ENCODE measurements at regions not wholly inside any gene's neighbourhood (a gene's known extent, or its start where the extent isn't known, plus 50 kb on each side); places are given as distances from the start of the nearest gene placed in this dataset.

GRCh38 chr9:81108821-81109220 is 580.5 kb downstream of the TLE1 start:
- intact Hi-C loops (cut with DNase I) = no loop called here
- DNase-seq (ENCODE audit: low spot score) = no peak

GRCh38 chr9:81108391-81108790 is 581.0 kb downstream of the TLE1 start:
- DNase-seq (ENCODE audit: low spot score) = no peak
- intact Hi-C loops (cut with DNase I) = no loop called here

GRCh38 chr9:81103597-81104471 is 585.5 kb downstream of the TLE1 start:
- intact Hi-C loops (cut with DNase I) = no loop called here

GRCh38 chr9:81097131-81097847 is 592.1 kb downstream of the TLE1 start:
- DNase-seq (ENCODE audit: low spot score) = no peak
- intact Hi-C loops (cut with DNase I) = no loop called here

More at GRCh38 chr9:81103597-81104471, 585.5 kb downstream of the TLE1 start:
- no peak for DNase-seq (ENCODE audit: low spot score)

- no peak for DNase-seq (ENCODE audit: low spot score)
- intact Hi-C loops (cut with DNase I) = no loop called here
Observed at GRCh38 chr9:81096625-81097024, 592.7 kb downstream of the TLE1 start.

- no peak for DNase-seq (ENCODE audit: low spot score)
- intact Hi-C loops (cut with DNase I) = no loop called here
Observed at GRCh38 chr9:81092057-81092456, 597.3 kb downstream of the TLE1 start.

- intact Hi-C loops (cut with DNase I) = loop anchor here in 1 of 2 donors (10.0 kb wide), 1 partner anchor 296 kb away; no protein-coding TSS in a partner anchor
- no peak for DNase-seq (ENCODE audit: low spot score)
Observed at GRCh38 chr9:81088341-81088740, 601.0 kb downstream of the TLE1 start.

- intact Hi-C loops (cut with DNase I) = loop anchor here in 1 of 2 donors (10.0 kb wide), 1 partner anchor 298 kb away; no protein-coding TSS in a partner anchor
- no peak for DNase-seq (ENCODE audit: low spot score)
Observed at GRCh38 chr9:81086416-81086815, 602.9 kb downstream of the TLE1 start.

- intact Hi-C loops (cut with DNase I) = loop anchor here in 1 of 2 donors (10.0 kb wide), 1 partner anchor 301 kb away; no protein-coding TSS in a partner anchor
- DNase-seq (ENCODE audit: low spot score) = no peak
Observed at GRCh38 chr9:81083854-81084512, 605.4 kb downstream of the TLE1 start.

- intact Hi-C loops (cut with DNase I) = loop anchor here in 1 of 2 donors (10.0 kb wide), 1 partner anchor 302 kb away; no protein-coding TSS in a partner anchor
- no peak for DNase-seq (ENCODE audit: low spot score)
Observed at GRCh38 chr9:81083067-81083466, 606.3 kb downstream of the TLE1 start.

GRCh38 chr9:81082221-81082620 is 607.1 kb downstream of the TLE1 start:
- no peak for DNase-seq (ENCODE audit: low spot score)
- intact Hi-C loops (cut with DNase I) = loop anchor here in 1 of 2 donors (10.0 kb wide), 1 partner anchor 303 kb away; no protein-coding TSS in a partner anchor

GRCh38 chr9:81080900-81081299 is 608.4 kb downstream of the TLE1 start:
- intact Hi-C loops (cut with DNase I) = loop anchor here in 1 of 2 donors (10.0 kb wide), 1 partner anchor 304 kb away; no protein-coding TSS in a partner anchor

GRCh38 chr9:81080185-81080584 is 609.2 kb downstream of the TLE1 start:
- DNase-seq (ENCODE audit: low spot score) = no peak
- intact Hi-C loops (cut with DNase I) = loop anchor here in 1 of 2 donors (10.0 kb wide), 1 partner anchor 305 kb away; no protein-coding TSS in a partner anchor

More at GRCh38 chr9:81080900-81081299, 608.4 kb downstream of the TLE1 start:
- no peak for DNase-seq (ENCODE audit: low spot score)

- intact Hi-C loops (cut with DNase I) = no loop called here
- no peak for DNase-seq (ENCODE audit: low spot score)
Observed at GRCh38 chr9:81079055-81079454, 610.3 kb downstream of the TLE1 start.

- intact Hi-C loops (cut with DNase I) = no loop called here
Observed at GRCh38 chr9:81078555-81078954, 610.8 kb downstream of the TLE1 start.

GRCh38 chr9:81077572-81077971 is 611.8 kb downstream of the TLE1 start:
- intact Hi-C loops (cut with DNase I) = no loop called here

More at GRCh38 chr9:81078555-81078954, 610.8 kb downstream of the TLE1 start:
- DNase-seq (ENCODE audit: low spot score) = no peak

GRCh38 chr9:81076131-81076530 is 613.2 kb downstream of the TLE1 start:
- intact Hi-C loops (cut with DNase I) = no loop called here
- DNase-seq (ENCODE audit: low spot score) = no peak

More at GRCh38 chr9:81077572-81077971, 611.8 kb downstream of the TLE1 start:
- no peak for DNase-seq (ENCODE audit: low spot score)

GRCh38 chr9:81074221-81074620 is 615.1 kb downstream of the TLE1 start:
- intact Hi-C loops (cut with DNase I) = no loop called here
- DNase-seq (ENCODE audit: low spot score) = no peak

GRCh38 chr9:81073821-81074220 is 615.5 kb downstream of the TLE1 start:
- DNase-seq (ENCODE audit: low spot score) = no peak
- intact Hi-C loops (cut with DNase I) = no loop called here
